Stimulated activated CD4-positive, alpha-beta T cell treated with anti-CD3 and anti-CD28 coated beads, Interleukin-15, amount 100 ng/mL, for 48 hours (primary cell): ENCODE measurements at regions not wholly inside any gene's neighbourhood (a gene's known extent, or its start where the extent isn't known, plus 50 kb on each side); places are given as distances from the start of the nearest gene placed in this dataset.
"Not testable (repeated sequence)": the region's sequence is repeated elsewhere in the genome, so short reads cannot be mapped to it uniquely, and the experiment has no call there.

Experiments used
- DNase-seq, 2 donors: peaks; one replicate each; pipeline ENCODE4 v3.0.0-alpha.2; 2020; ENCODE audit warnings: low read depth in 2 of 2

- no peak for DNase-seq
Observed at GRCh38 chr17:33562792-33563191, 269.7 kb upstream of the ASIC2 start.

DNA sequence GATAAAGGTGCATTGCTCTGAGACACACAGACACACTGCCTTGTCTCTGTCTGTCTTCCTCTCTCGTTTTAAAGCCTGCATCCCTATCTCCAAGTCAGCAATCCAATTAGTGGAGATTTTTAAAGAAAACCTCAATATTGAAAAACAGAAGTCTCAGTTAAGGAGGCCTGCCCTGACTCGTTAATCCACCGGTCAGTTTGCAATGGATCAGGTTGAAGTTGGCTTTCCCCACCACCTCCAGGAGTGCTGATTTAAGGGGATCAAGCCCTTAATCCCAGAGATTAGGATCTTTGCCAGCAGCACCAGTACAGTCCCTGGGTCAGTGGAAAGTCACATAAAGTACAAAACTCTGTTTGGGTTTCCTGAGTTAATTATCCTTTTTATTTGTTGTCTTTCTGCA is 271.1 kb upstream of the ASIC2 start:
- DNase-seq: no peak

DNA sequence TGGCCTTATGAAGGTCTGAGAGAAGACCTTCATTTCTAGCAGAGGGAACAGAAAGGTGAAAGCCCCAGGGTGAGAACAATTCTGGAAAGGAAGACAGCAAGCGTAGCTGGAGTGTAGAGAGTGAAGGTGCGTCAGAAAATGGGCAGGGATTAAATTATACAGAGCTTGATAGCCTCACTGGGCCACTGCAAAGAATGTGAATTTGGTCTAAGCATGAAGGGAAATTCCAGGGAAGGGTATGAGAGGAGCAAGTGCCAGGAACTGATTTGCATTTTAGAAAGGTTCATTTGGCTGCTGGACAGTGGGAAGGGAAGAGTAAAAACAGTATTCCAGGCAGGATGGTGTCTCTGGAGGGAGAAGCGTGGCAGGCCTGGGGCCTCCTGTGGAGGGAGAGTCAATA is 274.1 kb upstream of the ASIC2 start:
- no peak for DNase-seq

- DNase-seq: no peak
Observed at GRCh38 chr17:33572615-33573014, 279.5 kb upstream of the ASIC2 start.

GRCh38 chr17:33574942-33575445 is 281.9 kb upstream of the ASIC2 start:
- no peak for DNase-seq

DNA sequence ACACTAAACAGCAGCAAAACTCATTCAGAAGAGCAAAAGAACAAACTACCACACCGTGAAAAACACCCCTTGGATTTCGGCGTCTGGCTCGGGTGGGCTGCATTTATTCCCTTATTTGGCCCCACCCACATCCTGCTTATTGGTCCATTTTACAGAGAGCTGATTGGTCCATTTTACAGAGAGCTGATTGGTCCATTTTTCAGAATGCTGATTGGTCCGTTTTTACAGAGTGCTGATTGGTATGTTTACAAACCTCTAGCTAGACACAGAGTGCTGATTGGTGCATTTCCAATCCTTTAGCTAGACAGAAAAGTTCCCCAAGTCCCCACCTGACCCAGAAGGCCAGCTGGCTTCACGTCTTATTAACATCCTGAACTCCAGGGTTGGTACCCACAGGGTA is 286.6 kb upstream of the ASIC2 start:
- not testable (repeated sequence) for DNase-seq

- DNase-seq: no peak
Observed at GRCh38 chr17:33580215-33580614, 287.1 kb upstream of the ASIC2 start.

DNA sequence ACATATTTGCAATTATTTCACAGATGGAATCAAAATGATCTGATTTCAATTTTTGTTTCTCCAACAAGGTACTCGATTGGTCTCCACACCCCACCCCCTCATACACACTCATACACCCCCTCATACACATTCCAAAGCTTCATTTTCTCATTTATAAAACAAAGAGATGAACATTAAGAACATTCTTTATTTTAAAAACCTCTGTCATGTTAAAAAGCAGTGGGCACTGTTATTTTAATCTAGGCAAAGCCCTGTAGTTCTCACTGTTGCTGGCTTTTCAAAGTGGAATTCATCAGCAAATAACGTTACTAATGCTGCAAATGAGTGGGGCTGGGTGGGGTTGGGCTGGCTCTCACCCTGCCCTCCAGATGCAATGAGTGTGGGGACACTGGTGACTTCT is 289.6 kb upstream of the ASIC2 start:
- no peak for DNase-seq

DNA sequence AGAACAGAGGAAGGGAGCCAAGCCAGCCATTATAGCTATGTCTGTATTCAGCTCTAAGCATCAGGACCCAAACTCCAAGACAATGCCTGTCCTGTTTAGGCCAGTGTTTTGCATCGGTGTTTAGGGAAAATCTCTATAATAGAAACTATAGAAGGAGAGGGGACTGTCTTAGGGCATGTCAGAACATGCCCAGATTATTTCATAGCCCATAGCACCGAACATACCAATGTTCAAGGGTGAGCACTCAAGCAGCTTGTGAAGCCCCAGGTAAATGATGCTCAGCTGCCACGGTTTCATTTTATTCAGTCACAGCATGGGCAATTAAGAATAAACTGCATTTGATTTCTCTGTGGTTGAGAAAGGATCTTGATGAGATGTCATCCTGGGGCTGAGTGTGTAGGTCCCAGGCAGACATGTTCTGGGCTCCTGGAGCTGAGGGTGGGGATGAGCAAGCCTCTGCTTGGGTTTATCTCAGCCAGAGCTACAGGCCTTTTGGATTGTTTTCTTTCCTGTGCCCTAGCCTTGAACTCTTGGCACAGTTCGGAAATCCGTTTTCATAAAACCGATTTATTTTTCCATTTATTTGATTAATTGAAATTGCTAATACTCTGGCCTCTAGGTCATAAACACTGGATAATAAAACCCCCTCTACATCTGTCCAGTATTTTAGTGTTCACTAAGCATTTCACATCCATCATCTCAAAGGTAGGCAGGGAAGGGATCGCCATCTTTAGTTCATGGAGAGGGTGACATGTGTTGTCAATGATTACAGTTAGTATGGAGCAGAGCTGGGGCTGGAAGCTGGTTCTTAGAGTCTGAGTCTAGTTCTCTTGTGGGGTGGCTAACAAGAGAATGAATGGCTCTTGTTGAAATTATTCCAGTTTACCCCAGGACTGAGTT is 290.7 kb upstream of the ASIC2 start:
- no peak for DNase-seq

- DNase-seq: no peak
Observed at GRCh38 chr17:33593991-33594390, 300.9 kb upstream of the ASIC2 start.

- DNase-seq: no peak
Observed at GRCh38 chr17:33595828-33596227, 302.7 kb upstream of the ASIC2 start.

GRCh38 chr17:33596899-33597298 is 303.8 kb upstream of the ASIC2 start:
- DNase-seq: no peak

GRCh38 chr17:33598797-33599196 is 305.7 kb upstream of the ASIC2 start:
- DNase-seq: no peak

- DNase-seq: no peak
Observed at GRCh38 chr17:33602981-33603380, 309.9 kb upstream of the ASIC2 start.

DNA sequence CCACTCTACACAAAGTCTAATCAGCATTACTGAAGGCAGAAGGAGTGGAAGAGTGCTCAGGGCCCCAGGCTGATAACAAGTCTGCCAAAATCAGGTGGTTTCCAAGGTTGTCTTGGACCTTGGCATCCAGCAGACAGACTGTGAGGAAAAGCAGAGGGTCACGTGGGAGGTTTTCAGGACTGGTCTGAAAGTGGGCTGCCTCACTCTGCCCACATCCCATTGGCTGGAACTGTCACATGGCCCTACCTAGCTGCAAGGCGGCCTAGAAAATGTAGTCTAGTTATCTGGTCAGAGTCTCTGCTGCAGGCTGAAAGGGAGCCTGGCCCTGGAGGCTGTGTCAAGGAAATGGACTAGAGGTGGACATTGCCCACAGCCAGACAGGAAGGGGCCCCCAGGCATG is 310.7 kb upstream of the ASIC2 start:
- DNase-seq: no peak

GRCh38 chr17:33611532-33611931 is 318.4 kb upstream of the ASIC2 start:
- DNase-seq: no peak

DNA sequence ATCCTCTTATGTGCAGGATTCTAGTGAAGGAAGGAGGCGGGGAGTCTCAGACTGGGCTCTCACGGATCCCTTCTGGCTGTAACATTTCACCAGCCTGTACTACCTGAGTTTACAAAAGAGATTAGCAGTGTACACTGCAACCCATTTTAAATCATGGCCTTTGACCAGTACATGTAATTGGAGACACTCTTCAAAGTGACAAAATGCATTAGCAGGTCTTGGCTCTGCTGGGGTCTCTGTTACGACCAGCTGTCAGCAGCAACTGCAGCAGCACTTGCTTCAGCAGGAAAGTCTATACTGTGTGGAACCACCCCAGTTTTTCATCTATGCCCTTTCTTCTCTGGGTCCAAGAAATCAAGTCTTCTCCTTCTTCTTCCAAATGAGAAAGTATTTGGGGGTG is 322.8 kb upstream of the ASIC2 start:
- no peak for DNase-seq

GRCh38 chr17:33623841-33624240 is 330.7 kb upstream of the ASIC2 start:
- no peak for DNase-seq

GRCh38 chr17:33628500-33629346 is 335.6 kb upstream of the ASIC2 start:
- DNase-seq: no peak

DNA sequence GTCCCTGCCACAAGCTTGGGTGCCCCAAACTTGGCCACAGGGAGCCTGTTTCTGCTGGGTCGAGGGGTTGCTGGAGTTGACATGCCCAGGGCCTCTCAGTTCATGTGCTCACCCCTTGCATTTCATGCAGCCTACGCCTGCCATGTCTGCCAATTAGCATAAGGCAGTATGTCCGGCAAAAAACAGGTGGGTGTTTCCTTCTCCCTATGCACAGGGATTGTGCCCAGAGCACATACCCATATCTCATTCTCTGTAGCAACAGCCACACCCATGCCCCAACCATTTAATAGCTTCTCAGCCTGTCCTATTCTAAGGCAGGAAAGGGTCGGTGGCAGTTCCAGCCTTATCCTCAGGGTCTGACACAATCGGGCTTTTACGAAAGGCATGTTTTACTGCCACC is 340.4 kb upstream of the ASIC2 start:
- no peak for DNase-seq

- no peak for DNase-seq
Observed at GRCh38 chr17:33637534-33637933, 344.4 kb upstream of the ASIC2 start.

- DNase-seq: no peak
Observed at GRCh38 chr17:33639103-33639880, 346.2 kb upstream of the ASIC2 start.
